PC-9 (cell line): ENCODE measurements at regions not wholly inside any gene's neighbourhood (a gene's known extent, or its start where the extent isn't known, plus 50 kb on each side); places are given as distances from the start of the nearest gene placed in this dataset.

Experiments
- CTCF ChIP-seq: fragments of 200-600 bp; sonication (generic); conservative IDR thresholded peaks from 2 replicates; pipeline ENCODE4 v1.6.1; 2017; ENCODE audit warnings: mixed run types, antibody characterized with exemption, mild to moderate bottlenecking, moderate library complexity
- EZH2 ChIP-seq: fragments of 200-600 bp; sonication (generic); IDR thresholded peaks from 2 replicates; pipeline ENCODE4 v1.8.0; 2017; ENCODE audit warnings: antibody characterized with exemption, low read depth

GRCh38 chr3:30162579-30162978 lies 443.8 kb upstream of the TGFBR2 start:
- TF ChIP-seq CTCF: no peak
- no peak for TF ChIP-seq EZH2
